ENCODE measurements at regions not wholly inside any gene's neighbourhood (a gene's known extent, or its start where the extent isn't known, plus 50 kb on each side); places are given as distances from the start of the nearest gene placed in this dataset.

DNA sequence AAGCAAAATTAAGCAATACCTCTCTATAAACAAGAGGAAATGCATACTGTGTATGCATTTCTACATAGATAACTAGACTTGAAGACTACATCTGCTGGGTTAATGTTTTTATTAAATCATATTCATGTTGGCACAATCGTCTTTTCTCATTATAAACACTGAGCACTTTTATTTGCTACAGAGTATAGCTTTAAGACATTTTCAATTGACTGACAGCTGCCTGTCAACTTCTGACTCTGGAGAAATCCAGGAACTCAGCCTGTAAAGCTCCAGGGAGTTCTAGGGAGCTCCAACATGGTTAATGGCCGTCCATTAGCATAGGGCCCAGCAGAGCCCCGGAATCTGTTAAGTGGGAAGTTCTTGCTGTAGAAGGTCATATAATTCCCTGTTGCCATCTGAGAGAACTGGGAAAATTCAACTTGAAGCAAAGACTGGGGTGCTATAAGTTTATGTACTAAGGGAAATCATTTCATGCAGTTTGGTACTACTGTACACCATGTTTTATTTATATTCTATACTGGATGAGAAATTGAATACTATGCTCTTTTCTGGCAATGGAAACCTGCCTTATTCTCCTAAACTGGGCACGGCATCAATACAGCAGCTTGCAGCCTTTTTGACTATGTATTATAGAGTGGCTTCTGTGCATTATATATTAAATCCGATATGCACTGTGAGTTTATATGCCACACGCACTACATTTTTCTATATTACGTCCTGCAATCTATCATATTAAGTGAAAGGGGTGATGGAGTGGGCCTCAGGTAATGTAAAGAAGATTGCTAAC, 243.5 kb upstream of the ZNF521 start:
- Histone ChIP-seq H3K9me3 (ENCODE audit: insufficient read depth, low read depth, low read length) (no peaks in the 10 kb centered on the region), H3F3A (ENCODE audit: low read depth) (no peaks in the 10 kb centered on the region), H3K4me1 (ENCODE audit: insufficient read depth, low read length, poor library complexity, severe bottlenecking) (no peaks in the 10 kb centered on the region), H4K20me1 (ENCODE audit: insufficient read depth, low read length, poor library complexity, severe bottlenecking) (no peaks in the 10 kb centered on the region), H3K4me3 (ENCODE audit: low read length, poor library complexity, severe bottlenecking) (no peak overlapping the region), H3K36me3 (ENCODE audit: insufficient read depth, low read length) (no peaks in the 10 kb centered on the region), H3K27me3 (ENCODE audit: insufficient read depth, low read length, poor library complexity, severe bottlenecking) (no peaks in the 10 kb centered on the region), H2AFZ (ENCODE audit: low read length) (no peak overlapping the region), H3K9ac (ENCODE audit: low read depth, low read length, poor library complexity, severe bottlenecking) (no peak overlapping the region), H3K9me2 (replicated peaks; ENCODE audit: low read depth, low read length) (no peaks in the 10 kb centered on the region), H3K79me2 (ENCODE audit: insufficient read depth, low read length) (no peaks in the 10 kb centered on the region), H3K4me2 (ENCODE audit: low read depth, low read length, poor library complexity, severe bottlenecking) (no peak overlapping the region)
- TF ChIP-seq, protein P1, sequence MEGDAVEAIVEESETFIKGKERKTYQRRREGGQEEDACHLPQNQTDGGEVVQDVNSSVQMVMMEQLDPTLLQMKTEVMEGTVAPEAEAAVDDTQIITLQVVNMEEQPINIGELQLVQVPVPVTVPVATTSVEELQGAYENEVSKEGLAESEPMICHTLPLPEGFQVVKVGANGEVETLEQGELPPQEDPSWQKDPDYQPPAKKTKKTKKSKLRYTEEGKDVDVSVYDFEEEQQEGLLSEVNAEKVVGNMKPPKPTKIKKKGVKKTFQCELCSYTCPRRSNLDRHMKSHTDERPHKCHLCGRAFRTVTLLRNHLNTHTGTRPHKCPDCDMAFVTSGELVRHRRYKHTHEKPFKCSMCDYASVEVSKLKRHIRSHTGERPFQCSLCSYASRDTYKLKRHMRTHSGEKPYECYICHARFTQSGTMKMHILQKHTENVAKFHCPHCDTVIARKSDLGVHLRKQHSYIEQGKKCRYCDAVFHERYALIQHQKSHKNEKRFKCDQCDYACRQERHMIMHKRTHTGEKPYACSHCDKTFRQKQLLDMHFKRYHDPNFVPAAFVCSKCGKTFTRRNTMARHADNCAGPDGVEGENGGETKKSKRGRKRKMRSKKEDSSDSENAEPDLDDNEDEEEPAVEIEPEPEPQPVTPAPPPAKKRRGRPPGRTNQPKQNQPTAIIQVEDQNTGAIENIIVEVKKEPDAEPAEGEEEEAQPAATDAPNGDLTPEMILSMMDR (conservative IDR thresholded peaks at IDR 0.05; ENCODE audit: low read length) = no peak
- no peak for TF ChIP-seq EZH2phosphoT487 (IDR thresholded peaks at IDR 0.05; ENCODE audit: borderline replicate concordance)

DNA sequence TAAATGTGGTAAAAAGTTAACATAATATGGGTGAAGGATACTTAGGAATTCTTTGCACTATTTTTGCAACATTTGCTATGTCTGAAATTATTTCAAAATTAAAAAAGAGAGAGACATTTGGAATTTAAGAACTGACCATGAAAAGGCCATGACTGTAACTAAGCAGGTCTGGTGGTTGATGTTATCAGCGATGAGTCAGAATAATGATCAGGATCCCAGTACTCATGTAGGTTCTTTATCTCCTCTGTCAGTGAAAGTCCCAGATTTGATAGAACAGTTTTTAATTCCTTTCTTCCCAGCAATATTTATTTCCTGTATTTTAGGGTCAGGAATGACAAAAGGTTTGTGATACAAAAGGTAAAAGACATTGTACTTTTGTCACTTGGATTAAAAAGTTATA, 242.4 kb upstream of the ZNF521 start:
- Histone ChIP-seq H3K9ac (ENCODE audit: low read depth, low read length, poor library complexity, severe bottlenecking) (no peak overlapping the region), H3K27me3 (ENCODE audit: insufficient read depth, low read length, poor library complexity, severe bottlenecking) (no peaks in the 10 kb centered on the region), H3K4me2 (ENCODE audit: low read depth, low read length, poor library complexity, severe bottlenecking) (no peak overlapping the region), H3K36me3 (ENCODE audit: insufficient read depth, low read length) (no peaks in the 10 kb centered on the region), H3K9me2 (replicated peaks; ENCODE audit: low read depth, low read length) (no peaks in the 10 kb centered on the region), H3K4me3 (ENCODE audit: low read length, poor library complexity, severe bottlenecking) (no peak overlapping the region), H3K9me3 (ENCODE audit: insufficient read depth, low read depth, low read length) (no peaks in the 10 kb centered on the region), H4K20me1 (ENCODE audit: insufficient read depth, low read length, poor library complexity, severe bottlenecking) (no peaks in the 10 kb centered on the region), H3F3A (ENCODE audit: low read depth) (no peaks in the 10 kb centered on the region), H3K4me1 (ENCODE audit: insufficient read depth, low read length, poor library complexity, severe bottlenecking) (no peaks in the 10 kb centered on the region), H3K79me2 (ENCODE audit: insufficient read depth, low read length) (no peaks in the 10 kb centered on the region), H2AFZ (ENCODE audit: low read length) (no peak overlapping the region)
- TF ChIP-seq EZH2phosphoT487 (IDR thresholded peaks at IDR 0.05; ENCODE audit: borderline replicate concordance) = no peak
- TF ChIP-seq, protein P1 (conservative IDR thresholded peaks at IDR 0.05; ENCODE audit: low read length) = no peak

DNA sequence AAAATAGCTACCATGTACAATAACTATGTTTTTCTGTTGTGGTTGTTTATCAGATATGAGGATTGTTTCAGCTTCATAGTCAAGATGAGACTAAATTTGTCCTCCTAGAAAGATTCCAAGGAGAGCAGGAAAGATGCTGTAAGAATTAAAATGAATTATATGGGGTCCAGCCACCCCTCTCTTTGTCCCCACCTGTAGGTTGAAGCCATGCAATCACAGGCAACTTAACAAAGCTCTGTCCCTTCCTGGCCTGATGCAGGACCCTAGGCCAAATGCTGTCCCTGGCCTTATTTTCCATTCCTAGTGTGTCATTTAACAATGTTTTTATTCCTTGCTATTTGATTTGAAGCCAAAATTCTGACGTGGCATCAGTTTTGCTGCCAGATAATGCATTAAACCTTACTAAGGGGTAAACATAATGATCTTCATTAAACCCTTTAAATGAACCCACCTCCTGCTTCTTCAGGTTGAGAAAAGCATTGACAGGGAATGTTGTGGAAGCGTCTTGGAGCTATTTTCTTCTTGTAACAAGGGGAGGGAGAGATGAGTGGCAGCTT, 240.9 kb upstream of the ZNF521 start:
- Histone ChIP-seq H3K36me3 (ENCODE audit: insufficient read depth, low read length) (no peaks in the 10 kb centered on the region), H3K4me1 (ENCODE audit: insufficient read depth, low read length, poor library complexity, severe bottlenecking) (no peaks in the 10 kb centered on the region), H3K27me3 (ENCODE audit: insufficient read depth, low read length, poor library complexity, severe bottlenecking) (no peaks in the 10 kb centered on the region), H3K9me3 (ENCODE audit: insufficient read depth, low read depth, low read length) (no peaks in the 10 kb centered on the region), H3K79me2 (ENCODE audit: insufficient read depth, low read length) (no peaks in the 10 kb centered on the region), H4K20me1 (ENCODE audit: insufficient read depth, low read length, poor library complexity, severe bottlenecking) (no peaks in the 10 kb centered on the region), H3K9ac (ENCODE audit: low read depth, low read length, poor library complexity, severe bottlenecking) (no peak overlapping the region), H3F3A (ENCODE audit: low read depth) (no peaks in the 10 kb centered on the region), H2AFZ (ENCODE audit: low read length) (no peak overlapping the region), H3K9me2 (replicated peaks; ENCODE audit: low read depth, low read length) (no peaks in the 10 kb centered on the region), H3K4me3 (ENCODE audit: low read length, poor library complexity, severe bottlenecking) (no peak overlapping the region), H3K4me2 (ENCODE audit: low read depth, low read length, poor library complexity, severe bottlenecking) (no peak overlapping the region)
- TF ChIP-seq, protein P1 (conservative IDR thresholded peaks at IDR 0.05; ENCODE audit: low read length) = peak; percentile 51
- no peak for TF ChIP-seq EZH2phosphoT487 (IDR thresholded peaks at IDR 0.05; ENCODE audit: borderline replicate concordance)

All from Loucy (cell line).